GM12891 (cell line): ENCODE measurements at regions not wholly inside any gene's neighbourhood (a gene's known extent, or its start where the extent isn't known, plus 50 kb on each side); places are given as distances from the start of the nearest gene placed in this dataset.

ENCODE experiments used
- PAX5 ChIP-seq: IDR thresholded peaks from 2 replicates; pipeline ENCODE4 v1.6.1; 2011; ENCODE audit warnings: low read length, moderate library complexity, mild to moderate bottlenecking; ENCODE audit not compliant: insufficient read depth, severe bottlenecking
- POLR2A ChIP-seq: IDR thresholded peaks from 2 replicates; pipeline ENCODE4 v1.6.1; 2011; ENCODE audit warnings: low read depth, low read length, control low read depth
- POLR2AphosphoS5 ChIP-seq: IDR thresholded peaks from 2 replicates; pipeline ENCODE4 v1.6.1; 2011; ENCODE audit warnings: low read depth, low read length, control low read depth
- POU2F2 ChIP-seq: IDR thresholded peaks from 2 replicates; pipeline ENCODE4 v1.6.1; 2011; ENCODE audit warnings: low read depth, mild to moderate bottlenecking, control low read depth, low read length, moderate library complexity
- SPI1 ChIP-seq: IDR thresholded peaks from 2 replicates; pipeline ENCODE4 v1.6.1; 2011; ENCODE audit warnings: low read depth, low read length, control low read depth
- TAF1 ChIP-seq: IDR thresholded peaks from 2 replicates; pipeline ENCODE4 v1.6.1; 2011; ENCODE audit warnings: low read depth, low read length, control low read depth

GRCh38 chr5:173450188-173450587 lies 122.0 kb upstream of the STC2 start:
- no peak for TF ChIP-seq POLR2A
- no peak for TF ChIP-seq SPI1
- no peak for TF ChIP-seq POLR2AphosphoS5
- no peak for TF ChIP-seq TAF1
- TF ChIP-seq PAX5: no peak
- TF ChIP-seq POU2F2: no peak
